GM18519 (cell line): ENCODE measurements at regions not wholly inside any gene's neighbourhood (a gene's known extent, or its start where the extent isn't known, plus 50 kb on each side); places are given as distances from the start of the nearest gene placed in this dataset.
"Not testable (repeated sequence)": the region's sequence is repeated elsewhere in the genome, so short reads cannot be mapped to it uniquely, and the experiment has no call there.

Source experiments
- ATAC-seq: cut with Tn5 transposase; IDR thresholded peaks from one replicate; pipeline ENCODE4 v1.9.1; 2021; ENCODE audit warnings: mild to moderate bottlenecking, moderate library complexity; ENCODE audit not compliant: unreplicated experiment, low FRiP score

- no peak for ATAC-seq
Measured at GRCh38 chr13:81988567-81988966, 1647.6 kb upstream of the SPRY2 start.

- ATAC-seq, result no peak
Measured at GRCh38 chr13:81987677-81988357, 1646.9 kb upstream of the SPRY2 start.

GRCh38 chr13:81987159-81987558 lies 1646.2 kb upstream of the SPRY2 start:
- no peak for ATAC-seq

DNA sequence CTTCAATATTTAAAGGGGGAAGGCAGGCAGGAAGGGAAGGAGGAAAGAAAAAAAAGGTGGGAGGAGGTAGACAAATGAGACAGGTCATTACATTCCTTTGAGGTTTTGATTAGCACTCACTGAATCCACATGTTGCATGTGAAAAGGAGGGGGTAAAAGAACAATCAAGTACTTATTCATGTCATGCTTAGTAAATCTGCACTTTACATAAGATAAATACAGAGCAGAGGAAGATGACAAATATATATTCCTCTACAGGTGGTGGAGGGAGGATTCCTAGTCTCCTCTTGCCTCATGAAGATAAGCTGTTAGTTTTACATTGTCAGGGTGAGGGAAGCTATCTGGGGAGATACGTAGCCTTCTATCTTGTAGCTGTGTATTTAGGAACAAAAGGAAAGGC lies 1645.4 kb upstream of the SPRY2 start:
- ATAC-seq, result no peak

DNA sequence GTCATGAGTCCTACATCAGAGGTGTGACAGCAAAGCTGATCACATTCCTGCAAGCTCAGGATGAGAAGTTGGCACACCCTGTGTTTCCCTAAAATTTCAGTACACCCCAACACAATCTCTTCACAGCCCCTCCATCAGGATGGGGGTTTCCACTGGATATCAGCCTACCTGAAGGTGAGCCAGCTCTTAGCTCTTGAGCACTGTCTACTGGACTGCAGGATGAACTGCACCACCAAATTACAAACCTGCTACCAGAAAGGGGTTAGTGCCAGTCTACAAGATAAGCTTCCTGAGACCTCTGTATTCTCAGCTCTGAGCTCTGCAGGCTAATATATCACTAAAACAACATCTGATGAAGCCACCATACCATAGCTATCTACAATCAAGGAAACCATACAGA lies 1616.2 kb upstream of the SPRY2 start:
- ATAC-seq, result no peak

- ATAC-seq, result no peak
Measured at GRCh38 chr13:81929988-81930387, 1589.1 kb upstream of the SPRY2 start.

DNA sequence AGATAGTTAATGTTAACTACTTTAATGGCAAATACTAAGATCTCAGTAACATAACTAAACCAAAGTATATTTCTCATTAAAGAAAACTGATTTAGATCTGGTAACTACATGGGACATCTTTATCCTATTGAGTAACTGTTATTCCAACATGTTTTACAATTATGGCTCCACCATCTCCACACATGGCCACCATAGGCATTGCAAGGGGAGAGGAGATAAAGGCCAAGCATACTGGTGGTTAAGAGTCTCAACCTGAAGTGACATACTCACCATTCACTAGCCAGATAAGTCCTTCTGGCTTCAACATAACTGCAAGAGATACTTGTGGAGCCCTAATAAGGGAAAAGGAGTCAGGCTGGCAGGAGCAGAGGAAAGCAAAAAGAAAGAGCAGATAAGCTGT lies 1586.4 kb upstream of the SPRY2 start:
- ATAC-seq, result no peak

DNA sequence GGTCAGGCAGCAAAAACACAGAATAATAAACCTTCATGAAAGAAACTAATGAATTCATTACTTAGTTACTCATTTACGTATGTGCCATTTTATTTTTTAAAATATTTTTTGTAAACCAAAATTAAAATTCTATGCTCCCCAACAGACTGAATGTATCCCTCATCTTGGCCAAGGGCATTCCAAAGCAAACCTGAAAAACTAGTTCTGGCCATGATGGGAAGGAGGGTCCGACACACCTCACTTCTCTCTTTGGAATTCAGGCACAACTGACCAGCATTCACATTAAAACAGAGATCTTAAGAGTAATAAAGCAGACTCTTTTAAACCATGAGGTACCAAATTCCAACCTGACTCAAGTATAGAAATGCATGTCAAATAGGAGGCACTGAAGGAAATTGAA lies 1576.9 kb upstream of the SPRY2 start:
- ATAC-seq, result no peak

GRCh38 chr13:81916461-81916860 lies 1575.5 kb upstream of the SPRY2 start:
- no peak for ATAC-seq

GRCh38 chr13:81907787-81908372 lies 1567.0 kb upstream of the SPRY2 start:
- no peak for ATAC-seq

- ATAC-seq, result no peak
Measured at GRCh38 chr13:81888855-81889254, 1547.9 kb upstream of the SPRY2 start.

DNA sequence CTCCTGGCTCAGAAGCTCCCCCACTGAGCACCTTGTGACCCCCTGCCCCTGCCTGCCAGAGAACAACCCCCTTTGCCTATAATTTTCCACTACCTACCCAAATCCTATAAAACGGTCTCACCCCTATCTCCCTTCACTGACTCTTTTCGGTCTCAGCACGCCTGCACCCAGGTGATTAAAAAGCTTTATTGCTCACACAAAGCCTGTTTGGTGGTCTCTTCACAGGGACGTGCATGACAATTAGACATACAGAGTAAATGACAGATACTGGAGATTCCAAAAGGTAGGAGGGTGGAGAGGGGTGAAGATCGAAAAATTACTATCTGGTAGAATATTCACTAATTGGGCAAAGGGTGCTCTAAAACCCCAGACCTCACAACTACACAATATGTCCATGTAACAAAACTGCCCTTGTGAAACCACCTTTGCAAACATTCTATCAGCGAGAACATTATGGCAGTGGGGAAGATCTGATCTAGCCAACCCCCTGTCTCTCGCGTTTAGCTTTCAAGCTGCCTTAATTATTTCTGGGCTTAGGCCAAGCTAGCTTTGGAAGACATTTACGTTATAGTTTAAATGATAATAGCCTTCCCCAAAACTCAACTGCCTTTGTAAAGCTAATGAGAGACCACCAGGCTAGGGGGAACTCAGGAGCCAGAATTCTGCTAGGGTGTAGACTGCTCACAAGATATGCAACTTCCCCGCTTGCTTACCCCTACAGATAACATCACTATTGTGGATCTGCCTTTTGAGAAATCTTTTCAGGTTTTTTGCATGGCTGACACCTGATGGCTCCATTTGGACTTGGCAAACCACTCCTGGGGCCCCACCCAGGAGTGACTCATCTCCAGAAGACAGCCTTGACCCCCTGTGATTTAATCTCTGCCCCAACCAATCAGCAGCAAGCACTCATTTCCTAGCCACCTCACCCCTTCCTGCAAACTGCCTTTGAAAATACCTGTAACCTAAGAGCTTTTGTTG lies 1534.0 kb upstream of the SPRY2 start:
- ATAC-seq, result no peak

GRCh38 chr13:81874253-81874652 lies 1533.3 kb upstream of the SPRY2 start:
- ATAC-seq, result no peak

DNA sequence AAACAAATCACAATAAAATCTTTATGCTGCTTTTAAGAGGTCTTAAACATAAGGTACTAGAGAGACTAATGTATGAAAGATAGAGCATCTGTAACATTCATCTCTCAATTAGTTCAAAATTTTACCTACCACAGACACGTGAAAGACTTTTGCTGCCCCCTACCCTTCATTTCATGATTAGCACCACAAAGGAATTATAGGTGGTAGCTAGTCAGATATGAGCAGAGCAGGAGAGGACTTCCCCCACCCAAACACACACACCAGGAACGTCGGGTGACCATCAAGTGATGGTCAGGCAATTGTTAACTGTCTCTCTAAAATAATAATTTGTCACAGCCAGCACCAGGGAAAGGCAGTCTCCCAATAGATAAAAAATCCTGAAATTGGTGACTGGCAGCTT lies 1531.7 kb upstream of the SPRY2 start:
- ATAC-seq, result no peak

DNA sequence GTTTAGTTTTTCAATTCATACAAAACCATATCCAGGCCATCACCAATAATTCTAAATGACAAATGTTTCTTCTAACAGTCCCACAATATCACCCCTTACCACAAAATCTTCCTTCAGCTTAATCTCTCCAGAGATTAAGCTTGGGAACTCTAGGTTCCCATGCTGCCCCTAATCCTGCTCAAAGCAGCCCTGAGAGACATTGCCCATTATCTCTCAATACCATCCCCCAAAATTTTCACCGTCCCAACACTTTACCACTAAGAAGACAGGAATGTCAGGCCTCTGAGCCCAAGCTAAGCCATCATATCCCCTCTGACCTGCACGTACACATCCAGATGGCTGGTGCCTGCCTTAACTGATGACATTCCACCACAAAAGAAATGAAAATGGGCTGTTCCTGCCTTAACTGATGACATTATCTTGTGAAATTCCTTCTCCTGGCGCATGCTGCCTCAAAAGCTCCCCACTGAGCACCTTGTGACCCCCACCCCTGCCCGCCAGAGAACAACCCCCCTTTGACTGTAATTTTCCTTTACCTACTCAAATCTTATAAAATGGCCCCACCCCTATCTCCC lies 1530.9 kb upstream of the SPRY2 start:
- ATAC-seq, result not testable (repeated sequence)

DNA sequence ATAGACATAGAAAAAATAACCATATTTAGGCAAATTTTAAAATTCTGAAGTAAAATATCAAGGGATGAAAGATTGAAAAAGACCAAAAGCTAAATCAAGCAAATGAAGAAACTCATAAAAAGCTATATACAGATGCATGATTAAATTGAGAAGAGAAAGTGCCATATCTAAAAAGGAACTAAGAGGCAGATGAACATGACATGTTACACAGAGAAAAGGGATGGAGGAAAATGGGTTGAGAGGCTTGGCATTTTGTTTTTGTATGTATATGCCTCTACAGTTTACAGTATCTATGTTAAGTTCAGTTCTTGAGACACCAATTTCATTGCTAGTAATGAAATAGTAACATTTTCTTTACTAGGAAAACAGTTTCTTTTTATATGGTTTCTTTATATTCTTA lies 1507.4 kb upstream of the SPRY2 start:
- ATAC-seq, result no peak

DNA sequence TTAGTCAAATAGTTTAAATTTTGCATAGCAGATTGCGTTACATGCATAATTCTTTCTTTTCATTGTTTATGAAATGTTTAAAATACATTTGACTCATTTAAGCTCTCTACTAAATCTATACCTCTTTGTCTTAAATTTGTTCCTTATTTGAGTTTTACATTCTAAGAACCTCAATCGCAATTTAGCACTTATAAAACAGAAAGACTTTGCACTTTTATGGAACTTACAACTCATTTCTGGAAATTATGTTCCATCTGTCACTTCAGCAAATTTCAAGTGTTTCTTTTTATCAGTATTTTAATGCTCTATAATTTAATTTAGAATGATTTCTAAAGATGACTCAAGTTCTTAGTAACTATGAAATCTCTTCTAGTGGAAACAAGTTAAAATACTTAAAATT lies 1505.8 kb upstream of the SPRY2 start:
- no peak for ATAC-seq

DNA sequence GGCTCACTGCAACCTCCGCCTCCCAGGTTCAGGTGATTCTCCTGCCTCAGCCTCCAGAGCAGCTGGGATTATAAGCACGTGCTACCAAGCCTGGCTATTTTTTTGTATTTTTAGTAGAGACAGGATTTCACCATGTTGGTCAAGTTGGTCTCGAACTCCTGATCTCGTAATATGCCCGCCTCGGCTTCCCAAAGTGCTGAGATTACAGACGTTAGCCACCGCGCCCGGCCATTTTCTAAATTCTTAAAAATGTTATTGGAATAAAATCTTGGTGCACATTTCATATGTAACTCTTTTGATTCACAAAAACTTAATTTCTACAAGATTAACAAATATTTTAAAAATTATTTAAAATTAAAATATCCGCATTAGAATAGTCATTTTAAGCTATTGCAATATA lies 1480.3 kb upstream of the SPRY2 start:
- ATAC-seq, result no peak

- ATAC-seq, result no peak
Measured at GRCh38 chr13:81800433-81800832, 1459.5 kb upstream of the SPRY2 start.

DNA sequence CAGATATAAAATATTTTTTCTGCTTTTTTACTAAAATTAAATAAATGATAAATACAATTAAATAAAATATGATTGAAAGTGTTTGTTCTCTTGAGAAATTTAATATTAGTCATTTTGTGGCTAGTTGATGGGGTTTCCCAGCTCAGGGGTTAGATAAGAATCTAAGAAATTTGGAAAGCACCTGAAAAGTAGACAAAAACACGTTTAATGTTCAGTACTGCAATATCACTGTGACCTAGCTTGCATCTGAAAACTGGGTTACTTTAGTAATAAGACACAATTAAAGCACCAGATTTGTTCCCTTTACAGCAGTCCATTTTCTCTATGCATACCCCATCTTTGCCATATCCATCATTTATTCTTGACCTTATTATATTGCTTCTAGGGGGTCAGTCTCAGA lies 1454.8 kb upstream of the SPRY2 start:
- ATAC-seq, result no peak

DNA sequence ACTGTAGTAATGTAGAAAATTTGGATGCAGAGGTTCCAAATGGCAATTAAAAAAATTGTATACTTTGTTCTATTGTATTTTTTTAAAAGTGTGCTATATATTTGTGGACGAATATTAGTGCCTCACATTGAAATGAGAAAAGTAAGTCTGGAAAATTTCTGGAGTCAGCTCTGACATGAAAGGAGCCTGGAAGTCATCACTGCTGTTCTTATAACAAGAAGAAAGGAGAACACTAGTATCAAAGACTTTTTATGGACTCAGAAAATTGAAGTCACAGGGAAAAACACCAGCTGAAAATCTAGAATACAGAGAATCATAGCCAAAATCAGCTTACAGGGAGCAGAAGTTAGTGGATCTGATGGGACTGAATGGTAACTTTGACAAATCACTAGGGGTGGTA lies 1450.7 kb upstream of the SPRY2 start:
- ATAC-seq, result no peak
